H1 (cell line): ENCODE measurements at regions not wholly inside any gene's neighbourhood (a gene's known extent, or its start where the extent isn't known, plus 50 kb on each side); places are given as distances from the start of the nearest gene placed in this dataset.

Experiments used
- ASH2L ChIP-seq: fragments of 200-600, 300-600 bp; sonication (generic); IDR thresholded peaks from one replicate; pipeline ENCODE4 v1.7.1; 2017; ENCODE audit warnings: low read length
- CBX5 ChIP-seq: fragments of 300-800, 300-1000 bp; sonication (generic); IDR thresholded peaks from 2 replicates; pipeline ENCODE4 v1.7.1; 2016; ENCODE audit warnings: antibody characterized with exemption, low read length, low read depth
- CHD1 ChIP-seq: IDR thresholded peaks from 2 replicates; pipeline ENCODE4 v1.6.1; 2012; ENCODE audit warnings: low read depth, low read length, improper control_type of control experiment
- EP300 ChIP-seq, 2 experiments: IDR thresholded peaks; 1 replicate in 1 of 2; 2 replicates in 1 of 2; pipeline ENCODE4 v1.6.1; 2011 to 2012; ENCODE audit warnings: low read depth in 2 of 2, low read length in 2 of 2, mild to moderate bottlenecking in 2 of 2, borderline replicate concordance in 1 of 2, inconsistent platforms in 1 of 2, moderate library complexity in 1 of 2
- JUN ChIP-seq: IDR thresholded peaks from 2 replicates; pipeline ENCODE4 v1.6.1; 2011; ENCODE audit warnings: low read depth, mild to moderate bottlenecking, improper control_type of control experiment, low read length
- POLR2A ChIP-seq, 2 experiments: IDR thresholded peaks; 1 replicate in 1 of 2; 2 replicates in 1 of 2; pipeline ENCODE4 v1.6.1; 2011; ENCODE audit warnings: low read depth in 2 of 2, low read length in 2 of 2, mild to moderate bottlenecking in 2 of 2; ENCODE audit errors: control extremely low read depth in 1 of 2
- RAD21 ChIP-seq, 2 experiments: IDR thresholded peaks in 1 of 2; conservative IDR thresholded peaks in 1 of 2; 2 replicates each; pipeline ENCODE4 v1.6.1; 2011; ENCODE audit warnings: low read depth in 2 of 2, low read length in 2 of 2, improper control_type of control experiment in 1 of 2, inconsistent platforms in 1 of 2, mild to moderate bottlenecking in 1 of 2, moderate library complexity in 1 of 2
- SIN3A ChIP-seq, 2 experiments: IDR thresholded peaks in 1 of 2; conservative IDR thresholded peaks in 1 of 2; 2 replicates each; pipeline ENCODE4 v1.6.1; 2011 to 2012; ENCODE audit warnings: low read length in 2 of 2, improper control_type of control experiment in 1 of 2, low read depth in 1 of 2, mild to moderate bottlenecking in 1 of 2
- SIX5 ChIP-seq: IDR thresholded peaks from 2 replicates; pipeline ENCODE4 v1.6.1; 2011; ENCODE audit warnings: mild to moderate bottlenecking, low read depth, low read length
- SP2 ChIP-seq: IDR thresholded peaks from 2 replicates; pipeline ENCODE4 v1.6.1; 2012; ENCODE audit warnings: mild to moderate bottlenecking, low read length, inconsistent platforms
- SUZ12 ChIP-seq: fragments of 200-600 bp; sonication (generic); IDR thresholded peaks from 2 replicates; pipeline ENCODE4 v1.6.1; 2012; ENCODE audit warnings: mild to moderate bottlenecking, inconsistent platforms, low read length, moderate library complexity, mixed read lengths
- ZNF274 ChIP-seq: IDR thresholded peaks from 2 replicates; pipeline ENCODE4 v1.7.0; 2012; ENCODE audit warnings: low read length, borderline replicate concordance; ENCODE audit errors: extremely low read depth
- TF ChIP-seq, protein P1 (sequence below), 3 experiments: IDR thresholded peaks; 1 replicate in 2 of 3; 2 replicates in 1 of 3; pipeline versions ENCODE4 v1.5.1 to v1.6.1; 2011; ENCODE audit warnings: low read length in 3 of 3, mild to moderate bottlenecking in 3 of 3, inconsistent platforms in 2 of 3, low read depth in 1 of 3, moderate library complexity in 1 of 3; ENCODE audit not compliant: insufficient read depth in 1 of 3; ENCODE audit errors: control extremely low read depth in 1 of 3

DNA sequence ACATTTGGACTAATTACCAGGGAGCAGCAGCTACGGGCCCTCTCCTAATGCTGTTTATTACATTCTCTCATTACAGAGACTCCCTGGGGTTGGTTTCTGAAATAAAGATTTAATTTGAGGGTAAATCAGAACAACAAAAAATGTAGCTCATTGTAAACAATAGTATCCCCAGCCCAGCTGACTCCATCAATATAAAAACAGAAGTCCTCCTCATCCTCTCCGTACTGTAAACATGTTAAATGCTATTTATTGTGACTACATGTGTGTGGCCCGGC, 670.4 kb downstream of the TOX3 start:
- TF ChIP-seq ZNF274 (no peak), CHD1 (no peak), SP2 (no peak), JUN (no peak), CBX5 (no peak), ASH2L (no peak), EP300 (IDR thresholded peaks at IDR 0.05; ENCODE audit: borderline replicate concordance in 1 of 2, low read depth in 2 of 2, low read length in 2 of 2) (no peak), SUZ12 (no peak), POLR2A (IDR thresholded peaks at IDR 0.05; ENCODE audit: control extremely low read depth in 1 of 2, low read depth in 2 of 2, low read length in 2 of 2) (no peak), RAD21 (IDR thresholded peaks at IDR 0.05 in 1 of 2, conservative IDR thresholded peaks at IDR 0.05 in 1 of 2; ENCODE audit: low read depth in 2 of 2, low read length in 2 of 2) (no peak), SIX5 (no peak), SIN3A (conservative IDR thresholded peaks at IDR 0.05 in 1 of 2, IDR thresholded peaks at IDR 0.05 in 1 of 2; ENCODE audit: low read depth in 1 of 2, low read length in 2 of 2) (no peak)
- TF ChIP-seq, protein P1, sequence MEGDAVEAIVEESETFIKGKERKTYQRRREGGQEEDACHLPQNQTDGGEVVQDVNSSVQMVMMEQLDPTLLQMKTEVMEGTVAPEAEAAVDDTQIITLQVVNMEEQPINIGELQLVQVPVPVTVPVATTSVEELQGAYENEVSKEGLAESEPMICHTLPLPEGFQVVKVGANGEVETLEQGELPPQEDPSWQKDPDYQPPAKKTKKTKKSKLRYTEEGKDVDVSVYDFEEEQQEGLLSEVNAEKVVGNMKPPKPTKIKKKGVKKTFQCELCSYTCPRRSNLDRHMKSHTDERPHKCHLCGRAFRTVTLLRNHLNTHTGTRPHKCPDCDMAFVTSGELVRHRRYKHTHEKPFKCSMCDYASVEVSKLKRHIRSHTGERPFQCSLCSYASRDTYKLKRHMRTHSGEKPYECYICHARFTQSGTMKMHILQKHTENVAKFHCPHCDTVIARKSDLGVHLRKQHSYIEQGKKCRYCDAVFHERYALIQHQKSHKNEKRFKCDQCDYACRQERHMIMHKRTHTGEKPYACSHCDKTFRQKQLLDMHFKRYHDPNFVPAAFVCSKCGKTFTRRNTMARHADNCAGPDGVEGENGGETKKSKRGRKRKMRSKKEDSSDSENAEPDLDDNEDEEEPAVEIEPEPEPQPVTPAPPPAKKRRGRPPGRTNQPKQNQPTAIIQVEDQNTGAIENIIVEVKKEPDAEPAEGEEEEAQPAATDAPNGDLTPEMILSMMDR (IDR thresholded peaks at IDR 0.05; ENCODE audit: control extremely low read depth in 1 of 3, insufficient read depth in 1 of 3, low read depth in 1 of 3, low read length in 3 of 3), result no peak
